IMR-90 (cell line): ENCODE measurements at regions not wholly inside any gene's neighbourhood (a gene's known extent, or its start where the extent isn't known, plus 50 kb on each side); places are given as distances from the start of the nearest gene placed in this dataset.

ENCODE experiments used
- ATAC-seq: fragments of 200-7000 bp; cut with Tn5 transposase; 2 replicates; pipeline ENCODE4 v1.9.1; 2020; ENCODE audit warnings: low read depth, mild to moderate bottlenecking, moderate library complexity
- BruUV-seq: library from RNA; stranded (reverse); fragments of 400-500 nt; replicated peaks from 2 replicates; lab custom pipeline; 2021; lab: Mats Ljungman, UMichigan
- CTCF ChIA-PET: fragments of 300-600 bp; formaldehyde crosslinking; extraction: SDS; loops from one replicate; lab custom pipeline; 2021; ENCODE audit warnings: antibody characterized with exemption; lab: Yijun Ruan, JAX
- POLR2A ChIA-PET: fragments of 300-600 bp; sonication (Branson Sonifier 250); formaldehyde crosslinking; loops from one replicate; lab custom pipeline; 2022; ENCODE audit warnings: antibody characterized with exemption; ENCODE audit not compliant: unreplicated experiment; lab: Charles Lee
- DNase-seq: peaks from one replicate; pipeline ENCODE4 v3.0.0; 2013
- H2AFZ ChIP-seq: replicated peaks from 2 replicates; pipeline ENCODE3; 2013; ENCODE audit warnings: low read length, mild to moderate bottlenecking; ENCODE audit not compliant: poor library complexity
- H2AK5ac ChIP-seq: 2 replicates; pipeline ENCODE4 v1.6.1; 2013; ENCODE audit warnings: low read depth, low read length, inconsistent platforms
- H2AK9ac ChIP-seq: replicated peaks from 2 replicates; pipeline ENCODE3; 2013; ENCODE audit warnings: mild to moderate bottlenecking, low read depth, low read length, moderate library complexity; ENCODE audit not compliant: poor library complexity
- H2BK120ac ChIP-seq: 2 replicates; pipeline ENCODE4 v1.6.1; 2013; ENCODE audit warnings: low read depth, low read length, inconsistent platforms
- H2BK15ac ChIP-seq: 3 replicates; pipeline ENCODE4 v1.6.1; 2013; ENCODE audit warnings: low read depth, low read length, inconsistent platforms
- H2BK20ac ChIP-seq: 2 replicates; pipeline ENCODE4 v1.6.1; 2013; ENCODE audit warnings: low read depth, mild to moderate bottlenecking, inconsistent platforms, low read length, moderate library complexity
- H2BK5ac ChIP-seq: 2 replicates; pipeline ENCODE4 v1.6.1; 2013; ENCODE audit warnings: mild to moderate bottlenecking, low read depth, low read length, inconsistent platforms; ENCODE audit not compliant: poor library complexity, severe bottlenecking
- H3K14ac ChIP-seq: replicated peaks from 2 replicates; pipeline ENCODE4 v1.6.1; 2013; ENCODE audit warnings: low read depth, low read length, inconsistent platforms
- H3K18ac ChIP-seq: 2 replicates; pipeline ENCODE4 v1.6.1; 2013; ENCODE audit warnings: low read depth, low read length, control low read depth
- H3K23ac ChIP-seq: 2 replicates; pipeline ENCODE4 v1.6.1; 2013; ENCODE audit warnings: low read depth, low read length, inconsistent platforms
- H3K27ac ChIP-seq: 2 replicates; pipeline ENCODE4 v1.5.1; 2013; ENCODE audit warnings: mild to moderate bottlenecking, control low read depth, low read length; ENCODE audit not compliant: insufficient read depth
- H3K27me3 ChIP-seq: 2 replicates; pipeline ENCODE4 v1.6.1; 2013; ENCODE audit warnings: low read length; ENCODE audit not compliant: control insufficient read depth, insufficient read depth
- H3K36me3 ChIP-seq: 2 replicates; pipeline ENCODE4 v1.6.1; 2013; ENCODE audit warnings: low read length, mixed read lengths; ENCODE audit not compliant: control insufficient read depth, insufficient read depth
- H3K4ac ChIP-seq: 2 replicates; pipeline ENCODE4 v1.6.1; 2013; ENCODE audit warnings: low read depth, low read length, inconsistent platforms
- H3K4me1 ChIP-seq: 2 replicates; pipeline ENCODE4 v1.6.1; 2013; ENCODE audit warnings: low read length, mixed read lengths; ENCODE audit not compliant: control insufficient read depth, insufficient read depth
- H3K4me2 ChIP-seq: 2 replicates; pipeline ENCODE4 v1.6.1; 2013; ENCODE audit warnings: low read depth, mild to moderate bottlenecking, control low read depth, low read length, moderate library complexity
- H3K4me3 ChIP-seq: 2 replicates; pipeline ENCODE4 v1.5.1; 2013; ENCODE audit warnings: low read depth, mild to moderate bottlenecking, control low read depth, low read length, moderate library complexity; ENCODE audit not compliant: insufficient read depth
- H3K56ac ChIP-seq: 2 replicates; pipeline ENCODE4 v1.6.1; 2013; ENCODE audit warnings: low read length, inconsistent platforms; ENCODE audit not compliant: insufficient read depth; ENCODE audit errors: extremely low read depth
- H3K79me1 ChIP-seq, 2 experiments: 2 replicates each; pipeline ENCODE4 v1.6.1; 2013; ENCODE audit warnings: low read length in 2 of 2, inconsistent platforms in 1 of 2, low read depth in 1 of 2
- H3K9ac ChIP-seq: 2 replicates; pipeline ENCODE4 v1.6.1; 2013; ENCODE audit warnings: low read depth, low read length, control low read depth
- H3K9me1 ChIP-seq: 2 replicates; pipeline ENCODE4 v1.6.1; 2013; ENCODE audit warnings: low read length, inconsistent platforms; ENCODE audit not compliant: insufficient read depth
- H3K9me3 ChIP-seq: 2 replicates; pipeline ENCODE4 v1.6.1; 2013; ENCODE audit warnings: low read length; ENCODE audit not compliant: control insufficient read depth, insufficient read depth
- H4K20me1 ChIP-seq: 2 replicates; pipeline ENCODE4 v1.6.1; 2013; ENCODE audit warnings: low read length, inconsistent platforms; ENCODE audit not compliant: insufficient read depth
- H4K5ac ChIP-seq: 2 replicates; pipeline ENCODE4 v1.6.1; 2013; ENCODE audit warnings: mild to moderate bottlenecking, low read depth, low read length, control low read depth
- H4K8ac ChIP-seq, 2 experiments: 2 replicates each; pipeline ENCODE4 v1.6.1; 2013; ENCODE audit warnings: low read depth in 2 of 2, low read length in 2 of 2, control low read depth in 1 of 2, inconsistent platforms in 1 of 2
- H4K91ac ChIP-seq: 2 replicates; pipeline ENCODE4 v1.6.1; 2013; ENCODE audit warnings: low read depth, low read length, inconsistent platforms; ENCODE audit not compliant: insufficient read depth
- BHLHE40 ChIP-seq: fragments of 150-350 bp; IDR thresholded peaks from 2 replicates; pipeline ENCODE4 v1.6.1; 2016; ENCODE audit warnings: mild to moderate bottlenecking, low read depth, low read length
- CHD1 ChIP-seq: IDR thresholded peaks from 2 replicates; pipeline ENCODE4 v1.6.1; 2012; ENCODE audit warnings: low read depth, low read length, improper control_type of control experiment
- FOS ChIP-seq: fragments of 150-350 bp; IDR thresholded peaks from 2 replicates; pipeline ENCODE4 v1.6.1; 2016; ENCODE audit warnings: low read depth, low read length
- MAFK ChIP-seq: IDR thresholded peaks from 2 replicates; pipeline ENCODE4 v1.6.1; 2012; ENCODE audit warnings: low read depth, low read length, improper control_type of control experiment
- RAD21 ChIP-seq: IDR thresholded peaks from 2 replicates; pipeline ENCODE4 v1.6.1; 2012; ENCODE audit warnings: low read length, improper control_type of control experiment
- RCOR1 ChIP-seq: IDR thresholded peaks from 2 replicates; pipeline ENCODE4 v1.6.1; 2012; ENCODE audit warnings: mild to moderate bottlenecking, low read length, improper control_type of control experiment; ENCODE audit not compliant: insufficient replicate concordance
- SMC3 ChIP-seq: fragments of 150-350 bp; IDR thresholded peaks from 2 replicates; pipeline ENCODE4 v1.6.1; 2016; ENCODE audit warnings: low read depth, mild to moderate bottlenecking, antibody characterized with exemption, low read length, moderate library complexity
- USF2 ChIP-seq: fragments of 150-350 bp; IDR thresholded peaks from 2 replicates; pipeline ENCODE4 v1.6.1; 2017; ENCODE audit warnings: mild to moderate bottlenecking, antibody characterized with exemption, low read length, low read depth
- WGBS, 2 experiments: methylation state at CpG; one replicate each; pipeline versions ENCODE4 v1.1.5 to v1.1.7; 2013; ENCODE audit warnings: missing lambda C conversion rate in 2 of 2; ENCODE audit not compliant: insufficient read length in 1 of 2; ENCODE audit errors: extremely low coverage in 2 of 2; 5-methylcytosine and 5-hydroxymethylcytosine counted together
- dilution Hi-C: fragments of 300-500 bp; cut with HindIII; formaldehyde crosslinking; loops from one replicate; pipeline ENCODE4 v1.14.3; 2018; ENCODE audit warnings: low sequenced_read_pairs; ENCODE audit not compliant: unreplicated experiment
- in situ Hi-C: fragments of 300-500 bp; cut with MboI; formaldehyde crosslinking; loops from 3 replicates; pipeline ENCODE4 v1.14.3; 2019; ENCODE audit warnings: low sequenced_read_pairs, inconsistent platforms, mixed read lengths
- intact Hi-C: fragments of 100-400 bp; cut with micrococcal nuclease; formaldehyde crosslinking; loops from 2 replicates; pipeline ENCODE4 v1.10.0; 2022
- TF ChIP-seq, protein P1 (sequence below): conservative IDR thresholded peaks from 2 replicates; pipeline ENCODE4 v1.5.1; 2012; ENCODE audit warnings: mild to moderate bottlenecking, low read depth, low read length, improper control_type of control experiment
- TF ChIP-seq, protein P2 (sequence below): fragments of 150-350 bp; IDR thresholded peaks from 2 replicates; pipeline ENCODE4 v1.6.1; 2016; ENCODE audit warnings: low read depth, mild to moderate bottlenecking, low read length, moderate library complexity, borderline replicate concordance

- peaks cover 12% of the 10 kb centered on the region for H3K4me1 ChIP-seq
- H3K27ac ChIP-seq: no peak overlapping the region
- DNase-seq: no peak
- no peak overlapping the region for H2AFZ ChIP-seq
- peak overlapping the region; percentile 2; the same call in 1 of the 2 replicates for H2BK120ac ChIP-seq
- no peak overlapping the region for H3K14ac ChIP-seq
- H2BK5ac ChIP-seq: no peak overlapping the region
- H2BK20ac ChIP-seq: no peak overlapping the region
- no peaks in the 10 kb centered on the region for H4K20me1 ChIP-seq
- no peak overlapping the region for H4K91ac ChIP-seq
- no peak overlapping the region for H2AK9ac ChIP-seq
- ChIA-PET CTCF (no interaction called here), POLR2A (no interaction called here)
- H3K36me3 ChIP-seq: no peaks in the 10 kb centered on the region
- 0 out of 4 replicates have a peak overlapping the region, but pooled peaks of 1 of the 2 experiments have one; percentile 19 for H4K8ac ChIP-seq
- H3K27me3 ChIP-seq: no peaks in the 10 kb centered on the region
- no peak overlapping the region for H2BK15ac ChIP-seq
- no peak for ATAC-seq
- in situ Hi-C loops: no loop called here
- H3K4ac ChIP-seq: no peak overlapping the region
- peak overlapping the region; percentile 68; the same call in 1 of the 2 replicates for H3K18ac ChIP-seq
- peaks cover 4% of the 10 kb centered on the region for H3K9me1 ChIP-seq
- BruUV-seq: no TSS peak
- no peak overlapping the region for H3K9ac ChIP-seq
- WGBS, 2 experiments: no CpG with 5 or more reads among the region's 2 CpGs
- TF ChIP-seq, protein P1, sequence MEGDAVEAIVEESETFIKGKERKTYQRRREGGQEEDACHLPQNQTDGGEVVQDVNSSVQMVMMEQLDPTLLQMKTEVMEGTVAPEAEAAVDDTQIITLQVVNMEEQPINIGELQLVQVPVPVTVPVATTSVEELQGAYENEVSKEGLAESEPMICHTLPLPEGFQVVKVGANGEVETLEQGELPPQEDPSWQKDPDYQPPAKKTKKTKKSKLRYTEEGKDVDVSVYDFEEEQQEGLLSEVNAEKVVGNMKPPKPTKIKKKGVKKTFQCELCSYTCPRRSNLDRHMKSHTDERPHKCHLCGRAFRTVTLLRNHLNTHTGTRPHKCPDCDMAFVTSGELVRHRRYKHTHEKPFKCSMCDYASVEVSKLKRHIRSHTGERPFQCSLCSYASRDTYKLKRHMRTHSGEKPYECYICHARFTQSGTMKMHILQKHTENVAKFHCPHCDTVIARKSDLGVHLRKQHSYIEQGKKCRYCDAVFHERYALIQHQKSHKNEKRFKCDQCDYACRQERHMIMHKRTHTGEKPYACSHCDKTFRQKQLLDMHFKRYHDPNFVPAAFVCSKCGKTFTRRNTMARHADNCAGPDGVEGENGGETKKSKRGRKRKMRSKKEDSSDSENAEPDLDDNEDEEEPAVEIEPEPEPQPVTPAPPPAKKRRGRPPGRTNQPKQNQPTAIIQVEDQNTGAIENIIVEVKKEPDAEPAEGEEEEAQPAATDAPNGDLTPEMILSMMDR: no peak
- TF ChIP-seq RAD21 (no peak), SMC3 (no peak), USF2 (no peak), BHLHE40 (no peak), MAFK (no peak), FOS (no peak), CHD1 (no peak), RCOR1 (no peak)
- TF ChIP-seq, protein P2, sequence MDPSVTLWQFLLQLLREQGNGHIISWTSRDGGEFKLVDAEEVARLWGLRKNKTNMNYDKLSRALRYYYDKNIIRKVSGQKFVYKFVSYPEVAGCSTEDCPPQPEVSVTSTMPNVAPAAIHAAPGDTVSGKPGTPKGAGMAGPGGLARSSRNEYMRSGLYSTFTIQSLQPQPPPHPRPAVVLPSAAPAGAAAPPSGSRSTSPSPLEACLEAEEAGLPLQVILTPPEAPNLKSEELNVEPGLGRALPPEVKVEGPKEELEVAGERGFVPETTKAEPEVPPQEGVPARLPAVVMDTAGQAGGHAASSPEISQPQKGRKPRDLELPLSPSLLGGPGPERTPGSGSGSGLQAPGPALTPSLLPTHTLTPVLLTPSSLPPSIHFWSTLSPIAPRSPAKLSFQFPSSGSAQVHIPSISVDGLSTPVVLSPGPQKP: no peak
- H3K56ac ChIP-seq: no peak overlapping the region
- H4K5ac ChIP-seq: peak overlapping the region; percentile 63; the same call in 1 of the 2 replicates
- no peak overlapping the region for H3K4me2 ChIP-seq
- intact Hi-C loops: no loop called here
- no peak overlapping the region for H3K23ac ChIP-seq
- H3K79me1 ChIP-seq: no peaks in the 10 kb centered on the region
- dilution Hi-C loops: no loop called here
- H3K9me3 ChIP-seq: no peaks in the 10 kb centered on the region
- no peak overlapping the region for H3K4me3 ChIP-seq
- H2AK5ac ChIP-seq: 0 out of 2 replicates have a peak overlapping the region, but pooled peaks have one; percentile 30
Observed at GRCh38 chr11:103703437-103703836, 333.0 kb upstream of the DDI1 start.
